H1 (cell line): ENCODE measurements at regions not wholly inside any gene's neighbourhood (a gene's known extent, or its start where the extent isn't known, plus 50 kb on each side); places are given as distances from the start of the nearest gene placed in this dataset.

Experiments used
- PHF8 ChIP-seq: fragments of 200-600 bp; sonication (generic); conservative IDR thresholded peaks from 2 replicates; pipeline ENCODE4 v1.7.1; 2012; ENCODE audit warnings: low read depth, mild to moderate bottlenecking, inconsistent platforms, low read length, moderate library complexity
- RAD21 ChIP-seq, 2 experiments: IDR thresholded peaks in 1 of 2; conservative IDR thresholded peaks in 1 of 2; 2 replicates each; pipeline ENCODE4 v1.6.1; 2011; ENCODE audit warnings: low read depth in 2 of 2, low read length in 2 of 2, improper control_type of control experiment in 1 of 2, inconsistent platforms in 1 of 2, mild to moderate bottlenecking in 1 of 2, moderate library complexity in 1 of 2
- SAP30 ChIP-seq: fragments of 300-600 bp; sonication (generic); IDR thresholded peaks from 2 replicates; pipeline ENCODE4 v1.7.1; 2012; ENCODE audit warnings: low read length, moderate library complexity, mild to moderate bottlenecking, inconsistent platforms; ENCODE audit not compliant: insufficient read depth, insufficient replicate concordance

DNA sequence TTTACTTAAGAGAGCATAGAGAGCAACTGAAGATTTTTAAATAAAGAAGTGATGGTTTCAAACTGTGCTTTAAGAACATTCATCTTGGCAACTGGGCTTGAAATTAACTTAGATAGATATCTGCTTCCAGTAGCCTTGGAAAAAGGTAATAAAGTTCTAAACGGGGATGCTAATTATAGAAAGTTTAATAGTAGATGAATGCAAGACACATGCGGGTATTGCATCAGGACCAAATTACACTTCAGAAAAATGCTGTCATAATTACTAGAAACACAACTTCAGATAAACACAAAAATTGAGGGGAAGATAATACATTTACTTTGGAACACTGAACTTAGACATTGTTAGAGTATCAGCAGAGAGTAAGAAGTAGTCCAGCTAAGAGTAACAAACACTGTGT is 227.7 kb upstream of the SNX2 start:
- TF ChIP-seq PHF8 (no peak), RAD21 (IDR thresholded peaks at IDR 0.05 in 1 of 2, conservative IDR thresholded peaks at IDR 0.05 in 1 of 2; ENCODE audit: low read depth in 2 of 2, low read length in 2 of 2) (no peak), SAP30 (no peak)
